GM12872 (cell line): ENCODE measurements at regions not wholly inside any gene's neighbourhood (a gene's known extent, or its start where the extent isn't known, plus 50 kb on each side); places are given as distances from the start of the nearest gene placed in this dataset.

ENCODE experiments used
- TF ChIP-seq, protein P1 (sequence below): IDR thresholded peaks from 3 replicates; pipeline ENCODE4 v1.5.1; 2011; ENCODE audit warnings: low read depth, mild to moderate bottlenecking, low read length, moderate library complexity; ENCODE audit not compliant: insufficient read depth

DNA sequence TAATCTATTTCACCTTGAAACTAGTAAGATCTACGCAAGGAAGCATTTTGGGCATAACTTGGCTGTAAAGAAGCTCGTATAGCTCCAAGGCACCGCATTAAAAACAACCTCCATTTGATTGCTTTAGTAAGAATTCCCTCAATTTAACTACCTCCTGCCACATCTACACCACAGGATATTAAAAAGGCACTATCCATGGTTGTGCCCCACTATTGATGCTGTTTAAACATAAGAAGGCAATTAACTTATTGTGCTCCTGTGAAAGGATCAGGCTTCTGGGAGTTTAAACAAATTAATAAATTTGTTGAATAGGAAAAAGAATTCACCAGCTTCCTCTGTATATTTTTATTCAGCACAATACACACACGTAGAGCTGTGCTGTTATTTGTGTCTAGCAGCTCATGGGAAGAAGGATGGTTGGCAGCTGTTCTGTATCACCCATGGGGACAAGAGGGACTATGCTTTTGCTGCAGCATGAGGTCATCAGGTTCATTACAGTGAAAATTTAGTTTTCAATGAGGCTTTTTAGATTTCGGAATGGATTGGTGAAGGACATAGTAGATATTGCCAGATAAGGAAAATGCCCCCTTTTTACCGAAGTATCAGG is 513.3 kb downstream of the HAO1 start:
- TF ChIP-seq, protein P1, sequence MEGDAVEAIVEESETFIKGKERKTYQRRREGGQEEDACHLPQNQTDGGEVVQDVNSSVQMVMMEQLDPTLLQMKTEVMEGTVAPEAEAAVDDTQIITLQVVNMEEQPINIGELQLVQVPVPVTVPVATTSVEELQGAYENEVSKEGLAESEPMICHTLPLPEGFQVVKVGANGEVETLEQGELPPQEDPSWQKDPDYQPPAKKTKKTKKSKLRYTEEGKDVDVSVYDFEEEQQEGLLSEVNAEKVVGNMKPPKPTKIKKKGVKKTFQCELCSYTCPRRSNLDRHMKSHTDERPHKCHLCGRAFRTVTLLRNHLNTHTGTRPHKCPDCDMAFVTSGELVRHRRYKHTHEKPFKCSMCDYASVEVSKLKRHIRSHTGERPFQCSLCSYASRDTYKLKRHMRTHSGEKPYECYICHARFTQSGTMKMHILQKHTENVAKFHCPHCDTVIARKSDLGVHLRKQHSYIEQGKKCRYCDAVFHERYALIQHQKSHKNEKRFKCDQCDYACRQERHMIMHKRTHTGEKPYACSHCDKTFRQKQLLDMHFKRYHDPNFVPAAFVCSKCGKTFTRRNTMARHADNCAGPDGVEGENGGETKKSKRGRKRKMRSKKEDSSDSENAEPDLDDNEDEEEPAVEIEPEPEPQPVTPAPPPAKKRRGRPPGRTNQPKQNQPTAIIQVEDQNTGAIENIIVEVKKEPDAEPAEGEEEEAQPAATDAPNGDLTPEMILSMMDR = no peak

DNA sequence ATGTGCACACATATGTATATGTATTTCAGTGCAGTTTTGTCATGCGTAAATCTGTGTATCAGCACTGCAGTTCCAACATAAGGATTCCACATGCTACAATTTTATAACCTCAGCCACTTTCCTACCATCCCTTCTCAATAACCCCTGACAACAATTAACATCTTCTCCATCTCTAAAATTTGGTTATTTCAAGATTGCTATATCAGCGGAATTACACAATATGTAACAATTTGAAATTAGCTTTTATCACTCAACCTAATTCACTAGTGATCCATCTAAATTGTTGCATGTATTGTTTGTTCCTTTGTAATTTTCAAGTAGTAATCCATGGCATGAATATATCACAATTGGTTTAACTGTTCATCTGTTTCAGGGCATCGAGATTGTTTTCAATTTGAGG is 511.3 kb downstream of the HAO1 start:
- TF ChIP-seq, protein P1 = no peak

DNA sequence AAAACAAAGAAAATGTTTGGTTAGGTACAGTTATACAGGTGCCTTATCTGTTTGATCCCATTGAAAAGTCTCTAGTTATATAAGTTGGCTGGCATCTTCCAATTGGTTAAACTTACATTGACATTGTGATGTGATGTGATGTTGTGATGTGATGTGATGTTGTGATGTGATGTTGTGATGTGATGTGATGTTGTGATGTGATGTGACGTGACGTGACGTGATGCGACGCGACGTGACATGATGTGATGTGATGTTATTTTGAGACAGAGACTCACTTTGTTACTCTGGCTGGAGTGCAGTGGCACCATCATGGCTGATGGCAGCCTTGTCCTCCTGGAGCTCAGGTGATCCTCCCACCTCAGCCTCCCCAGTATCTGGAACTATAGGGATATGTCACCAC is 507.6 kb downstream of the HAO1 start:
- TF ChIP-seq, protein P1 = no peak

DNA sequence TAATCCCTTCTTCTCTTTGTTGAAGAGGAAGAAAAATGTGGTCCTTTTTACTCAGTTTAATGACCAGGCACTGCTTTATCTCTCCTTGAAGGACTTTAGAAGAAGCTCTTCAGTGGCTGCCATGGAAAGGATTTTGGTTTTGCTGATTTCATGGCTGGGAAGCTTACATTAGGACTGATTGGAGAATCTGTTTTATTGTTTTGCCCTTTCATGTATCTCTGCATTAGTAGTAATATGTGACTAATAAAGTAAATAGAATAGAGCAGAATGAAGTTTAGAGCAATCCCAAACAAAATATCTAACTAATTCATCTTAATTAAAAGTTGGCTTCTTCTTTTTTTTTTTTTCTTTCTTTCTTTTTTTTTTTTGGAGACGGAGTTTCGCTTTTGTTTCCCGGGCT is 502.9 kb downstream of the HAO1 start:
- TF ChIP-seq, protein P1 = no peak

DNA sequence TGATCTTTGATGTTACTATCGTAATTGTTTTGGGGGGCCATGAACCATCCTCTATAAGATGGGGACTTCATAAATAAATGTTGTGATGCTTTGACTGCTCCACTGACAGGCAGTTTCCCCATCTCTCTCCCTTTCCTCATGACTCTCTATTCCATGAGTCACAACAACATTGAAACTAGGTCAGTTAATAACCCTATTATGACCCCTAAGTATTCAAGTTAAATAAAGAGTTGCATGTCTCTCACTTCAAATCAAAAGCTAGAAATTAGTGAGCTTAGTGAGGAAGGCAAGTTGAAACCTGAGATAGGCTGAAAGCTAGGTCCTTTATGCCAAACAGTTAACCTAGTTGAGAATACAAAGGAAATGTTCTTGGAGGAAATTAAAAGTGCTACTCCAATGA is 491.0 kb downstream of the HAO1 start:
- TF ChIP-seq, protein P1 = no peak

DNA sequence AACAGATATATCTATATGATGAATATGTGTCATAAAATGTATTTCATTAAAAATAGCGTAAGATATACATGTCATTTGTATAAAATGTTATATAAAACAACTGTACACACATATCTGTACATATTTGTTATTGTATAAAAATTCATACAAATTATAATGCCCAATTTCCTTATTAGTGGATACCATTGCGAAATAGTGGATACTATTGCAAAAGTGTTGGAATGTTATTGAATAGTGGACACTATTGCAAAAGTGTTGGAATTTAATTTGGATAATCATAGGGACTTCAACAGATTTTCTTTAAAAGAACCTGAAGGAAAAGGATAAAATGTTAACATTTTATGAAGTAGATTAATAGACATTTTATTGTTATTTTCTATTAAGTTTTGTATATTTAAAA is 487.4 kb downstream of the HAO1 start:
- TF ChIP-seq, protein P1 = no peak

DNA sequence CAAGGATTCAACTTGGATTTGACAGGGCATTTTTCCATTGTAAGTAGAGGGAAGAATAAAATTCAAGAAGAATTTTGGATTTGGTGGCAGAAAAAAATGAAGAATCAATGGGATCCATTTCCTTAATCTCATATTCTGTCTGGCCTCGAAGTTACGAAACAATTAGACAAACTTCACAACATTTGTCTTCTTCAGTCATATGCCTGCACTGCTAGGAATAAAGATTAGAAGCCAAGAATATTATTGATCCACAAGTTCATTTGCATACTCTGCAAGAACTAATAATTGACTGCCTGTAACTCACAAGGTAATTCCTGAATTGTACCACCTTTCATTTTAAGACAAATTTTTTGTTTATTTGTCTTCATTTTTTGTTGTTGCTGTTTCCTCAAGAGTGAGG is 486.2 kb downstream of the HAO1 start:
- TF ChIP-seq, protein P1 = no peak
